HCT116 (cell line): ENCODE measurements at regions not wholly inside any gene's neighbourhood (a gene's known extent, or its start where the extent isn't known, plus 50 kb on each side); places are given as distances from the start of the nearest gene placed in this dataset.

Source experiments
- ATAC-seq: fragments of 200-7000 bp; cut with Tn5 transposase; 2 replicates; pipeline ENCODE4 v1.9.1; 2020; ENCODE audit warnings: mild to moderate bottlenecking, moderate library complexity
- BruUV-seq: library from RNA; stranded (reverse); fragments of 400-500 nt; replicated peaks from 2 replicates; lab custom pipeline; 2021; lab: Mats Ljungman, UMichigan
- CTCF ChIA-PET: fragments of 300-600 bp; sonication (Branson Sonifier 250); formaldehyde crosslinking; loops from one replicate; lab custom pipeline; 2021; ENCODE audit warnings: antibody characterized with exemption; lab: Charles Lee
- POLR2A ChIA-PET: fragments of 300-600, 350-600 bp; sonication (Branson Sonifier 250); formaldehyde crosslinking; loops from one replicate; lab custom pipeline; 2021; ENCODE audit warnings: antibody characterized with exemption; lab: Charles Lee
- RAD21 ChIA-PET, 2 experiments: fragments of 300-600 bp; sonication (Branson Sonifier 250); formaldehyde crosslinking; loops; one replicate each; lab custom pipeline; 2023; ENCODE audit warnings: low total read pairs in 2 of 2; ENCODE audit not compliant: uncharacterized antibody in 2 of 2, unreplicated experiment in 2 of 2, low non-redundant PET in 1 of 2; lab: Charles Lee
- DNase-seq: peaks from one replicate; pipeline ENCODE4 v3.0.0-alpha.2; 2010; ENCODE audit warnings: low read depth, low spot score
- H2AFZ ChIP-seq: fragments of 200-600 bp; shearing (Covaris generic), sonication (generic); 2 replicates; pipeline ENCODE4 v1.6.1; 2017; ENCODE audit warnings: low read depth, mixed run types, mixed read lengths, antibody characterized with exemption, low read length; ENCODE audit not compliant: poor library complexity, severe bottlenecking
- H3K27ac ChIP-seq: 2 replicates; pipeline ENCODE4 v1.5.1; 2012; ENCODE audit warnings: low read depth, low read length
- H3K27me3 ChIP-seq: fragments of 200-600 bp; sonication (generic); 2 replicates; pipeline ENCODE4 v1.6.1; 2016; ENCODE audit warnings: mixed run types, low read length, mixed read lengths; ENCODE audit not compliant: insufficient read depth
- H3K36me3 ChIP-seq, 2 experiments: fragments of 200-500 bp in 1 of 2; fragments of 200-600 bp in 1 of 2; sonication (Bioruptor generic) in 1 of 2; sonication (generic) in 1 of 2; 2 replicates each; pipeline versions ENCODE4 v1.5.1 to v1.6.1; 2014 to 2016; ENCODE audit warnings: low read length in 2 of 2, inconsistent platforms in 1 of 2, mixed read lengths in 1 of 2, mixed run types in 1 of 2; ENCODE audit not compliant: insufficient read depth in 2 of 2, control insufficient read depth in 1 of 2
- H3K4me1 ChIP-seq, 2 experiments: fragments of 200-600 bp in 1 of 2; sonication (generic) in 1 of 2; 2 replicates each; pipeline versions ENCODE4 v1.5.1 to v1.6.1; 2012 to 2017; ENCODE audit warnings: low read length in 2 of 2, inconsistent platforms in 1 of 2, mild to moderate bottlenecking in 1 of 2, mixed read lengths in 1 of 2, mixed run types in 1 of 2, moderate library complexity in 1 of 2; ENCODE audit not compliant: insufficient read depth in 2 of 2, control insufficient read depth in 1 of 2
- H3K4me2 ChIP-seq: fragments of 200-600 bp; sonication (generic); 2 replicates; pipeline ENCODE4 v1.6.1; 2017; ENCODE audit warnings: mixed run types, low read length, mixed read lengths
- H3K4me3 ChIP-seq, 2 experiments: fragments of 200-600 bp in 1 of 2; sonication (generic) in 1 of 2; replicated peaks in 1 of 2; 2 replicates each; pipeline ENCODE4 v1.5.1; 2011 to 2016; ENCODE audit warnings: low read length in 2 of 2, control low read depth in 1 of 2, low read depth in 1 of 2, mild to moderate bottlenecking in 1 of 2, mixed read lengths in 1 of 2, mixed run types in 1 of 2
- H3K79me2 ChIP-seq: fragments of 200-600 bp; sonication (generic); 2 replicates; pipeline ENCODE4 v1.6.1; 2017; ENCODE audit warnings: mild to moderate bottlenecking, mixed run types, low read length, moderate library complexity, mixed read lengths; ENCODE audit not compliant: insufficient read depth
- H3K9ac ChIP-seq: fragments of 200-600 bp; sonication (generic); 2 replicates; pipeline ENCODE4 v1.6.1; 2016; ENCODE audit warnings: low read length, mixed read lengths
- H3K9me2 ChIP-seq: fragments of 200-600 bp; sonication (generic), shearing (Covaris generic); 2 replicates; pipeline ENCODE4 v1.6.1; 2017; ENCODE audit warnings: mixed run types, mild to moderate bottlenecking, moderate library complexity; ENCODE audit not compliant: insufficient read depth
- H3K9me3 ChIP-seq, 2 experiments: fragments of 200-500 bp in 1 of 2; fragments of 200-600 bp in 1 of 2; sonication (Bioruptor generic) in 1 of 2; sonication (generic) in 1 of 2; 2 replicates each; pipeline ENCODE4 v1.6.1; 2014 to 2017; ENCODE audit warnings: low read length in 2 of 2, mixed read lengths in 2 of 2, inconsistent platforms in 1 of 2, low read depth in 1 of 2, mild to moderate bottlenecking in 1 of 2, mixed run types in 1 of 2, moderate library complexity in 1 of 2; ENCODE audit not compliant: control insufficient read depth in 1 of 2, insufficient read depth in 1 of 2
- H4K20me1 ChIP-seq: fragments of 200-600 bp; sonication (generic), shearing (Covaris generic); 2 replicates; pipeline ENCODE4 v1.6.1; 2017; ENCODE audit warnings: mixed run types, mild to moderate bottlenecking, moderate library complexity; ENCODE audit not compliant: insufficient read depth
- CEBPB ChIP-seq: IDR thresholded peaks from 2 replicates; pipeline ENCODE4 v1.6.1; 2012; ENCODE audit warnings: low read depth
- EGR1 ChIP-seq: IDR thresholded peaks from 2 replicates; pipeline ENCODE4 v1.6.1; 2012; ENCODE audit warnings: low read depth
- EZH2 ChIP-seq: fragments of 200-600 bp; sonication (generic); IDR thresholded peaks from 2 replicates; pipeline ENCODE4 v1.6.1; 2017; ENCODE audit warnings: antibody characterized with exemption, mixed run types
- EZH2phosphoT487 ChIP-seq: fragments of 200-600 bp; IDR thresholded peaks from 2 replicates; pipeline ENCODE4 v1.6.1; 2018; ENCODE audit warnings: antibody characterized with exemption, borderline replicate concordance
- FOSL1 ChIP-seq: IDR thresholded peaks from 2 replicates; pipeline ENCODE4 v1.6.1; 2012; ENCODE audit warnings: low read depth
- JUND ChIP-seq: IDR thresholded peaks from 2 replicates; pipeline ENCODE4 v1.6.1; 2012
- POLR2A ChIP-seq: IDR thresholded peaks from 2 replicates; pipeline ENCODE4 v1.7.0; 2011; ENCODE audit warnings: borderline replicate concordance; ENCODE audit not compliant: insufficient read depth, insufficient read length; ENCODE audit errors: extremely low read depth
- POLR2AphosphoS5 ChIP-seq: IDR thresholded peaks from 2 replicates; pipeline ENCODE4 v1.6.1; 2011; ENCODE audit warnings: mild to moderate bottlenecking, low read depth, low read length, moderate library complexity
- REST ChIP-seq: IDR thresholded peaks from 2 replicates; pipeline ENCODE4 v1.6.1; 2012; ENCODE audit warnings: low read depth
- SIN3A ChIP-seq: IDR thresholded peaks from 2 replicates; pipeline ENCODE4 v1.6.1; 2012; ENCODE audit warnings: low read depth
- YY1 ChIP-seq: IDR thresholded peaks from 2 replicates; pipeline ENCODE4 v1.6.1; 2011; ENCODE audit warnings: low read length, low read depth, moderate library complexity, mild to moderate bottlenecking; ENCODE audit not compliant: insufficient replicate concordance; ENCODE audit errors: extremely low read depth
- ZBTB33 ChIP-seq: IDR thresholded peaks from 2 replicates; pipeline ENCODE4 v1.6.1; 2011; ENCODE audit warnings: mild to moderate bottlenecking, low read length, moderate library complexity; ENCODE audit not compliant: insufficient replicate concordance; ENCODE audit errors: extremely low read depth
- ZFX ChIP-seq: fragments of 450-650 bp; IDR thresholded peaks from 2 replicates; pipeline ENCODE4 v1.6.1; 2017
- ZNF274 ChIP-seq: fragments of 200-500 bp; sonication (Bioruptor generic); IDR thresholded peaks from 2 replicates; pipeline ENCODE4 v1.6.1; 2014; ENCODE audit warnings: mild to moderate bottlenecking, low read depth, low read length, inconsistent platforms
- intact Hi-C: fragments of 100-400 bp; cut with micrococcal nuclease; formaldehyde crosslinking; loops from 2 replicates; pipeline ENCODE4 v1.10.0; 2022

GRCh38 chrX:40326186-40326965, 228.6 kb upstream of the BCOR start:
- no peak overlapping the region for H3K4me3 ChIP-seq
- no peaks in the 10 kb centered on the region for H3K4me1 ChIP-seq
- H3K27me3 ChIP-seq: no peaks in the 10 kb centered on the region
- no TSS peak for BruUV-seq
- H3K27ac ChIP-seq: no peak overlapping the region
- H3K4me2 ChIP-seq: no peak overlapping the region
- intact Hi-C loops: no loop called here
- no peak for TF ChIP-seq YY1
- no peak for TF ChIP-seq EGR1
- no peak for TF ChIP-seq ZFX
- no peak for TF ChIP-seq REST
- no peak for TF ChIP-seq SIN3A
- TF ChIP-seq EZH2: no peak
- no peak for TF ChIP-seq CEBPB
- TF ChIP-seq EZH2phosphoT487: no peak
- TF ChIP-seq ZNF274: no peak
- TF ChIP-seq JUND: no peak
- TF ChIP-seq ZBTB33: no peak
- no peak for TF ChIP-seq POLR2A
- TF ChIP-seq FOSL1: no peak
- no peak for TF ChIP-seq POLR2AphosphoS5
- no peaks in the 10 kb centered on the region for H3K79me2 ChIP-seq
- POLR2A ChIA-PET: no interaction called here
- H3K9ac ChIP-seq: no peak overlapping the region
- H4K20me1 ChIP-seq: no peaks in the 10 kb centered on the region
- no peak for ATAC-seq
- H3K9me2 ChIP-seq: no peaks in the 10 kb centered on the region
- RAD21 ChIA-PET: no interaction called here
- H3K9me3 ChIP-seq: no peaks in the 10 kb centered on the region
- no peak overlapping the region for H2AFZ ChIP-seq
- CTCF ChIA-PET: no interaction called here
- no peak for DNase-seq
- H3K36me3 ChIP-seq: no peaks in the 10 kb centered on the region
